Bronchial epithelial cell (primary cell): ENCODE measurements at regions not wholly inside any gene's neighbourhood (a gene's known extent, or its start where the extent isn't known, plus 50 kb on each side); places are given as distances from the start of the nearest gene placed in this dataset.

ENCODE experiments used
- DNase-seq: peaks from one replicate; pipeline ENCODE4 v3.0.0-alpha.2; 2010; ENCODE audit warnings: low read depth
- FAIRE-seq: peaks from 2 replicates; lab custom pipeline; 2011; peaks lifted over from hg19 to GRCh38; lab: Jason Lieb, UNC
- H3K27me3 ChIP-seq: 2 replicates; pipeline ENCODE4 v1.5.1; 2011; ENCODE audit warnings: low read length; ENCODE audit not compliant: control insufficient read depth, insufficient read depth
- H3K36me3 ChIP-seq: 2 replicates; pipeline ENCODE4 v1.5.1; 2011; ENCODE audit warnings: low read length; ENCODE audit not compliant: control insufficient read depth, insufficient read depth
- H3K4me3 ChIP-seq: 2 replicates; pipeline ENCODE4 v1.5.1; 2011; ENCODE audit warnings: mild to moderate bottlenecking, low read depth, low read length, control low read depth
- TF ChIP-seq, protein P1 (sequence below): IDR thresholded peaks from 2 replicates; pipeline ENCODE4 v1.5.1; 2011; ENCODE audit warnings: mild to moderate bottlenecking, moderate library complexity, low read length, control low read depth, inconsistent platforms; ENCODE audit not compliant: insufficient read depth, severe bottlenecking

DNA sequence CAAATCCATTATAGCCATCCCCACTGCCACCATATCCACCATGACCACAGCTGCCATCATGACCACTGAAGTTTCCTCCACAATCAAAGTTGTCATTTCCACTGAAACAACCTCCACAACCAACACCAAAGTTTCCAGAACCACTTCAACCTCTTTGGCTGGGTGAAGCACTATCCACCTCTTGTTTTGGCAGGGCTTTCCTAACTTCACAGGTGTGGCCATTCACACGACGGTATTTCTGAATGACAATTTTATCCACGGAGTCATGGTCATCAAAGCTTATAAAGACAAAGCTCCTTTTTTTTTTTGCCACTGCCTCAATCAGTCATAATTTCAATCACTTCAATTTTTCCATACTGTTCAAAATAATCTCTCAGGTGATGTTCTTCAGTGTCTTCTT is 89.8 kb upstream of the UGP2 start:
- Histone ChIP-seq H3K36me3 (no peaks in the 10 kb centered on the region), H3K27me3 (no peaks in the 10 kb centered on the region), H3K4me3 (no peak overlapping the region)
- TF ChIP-seq, protein P1, sequence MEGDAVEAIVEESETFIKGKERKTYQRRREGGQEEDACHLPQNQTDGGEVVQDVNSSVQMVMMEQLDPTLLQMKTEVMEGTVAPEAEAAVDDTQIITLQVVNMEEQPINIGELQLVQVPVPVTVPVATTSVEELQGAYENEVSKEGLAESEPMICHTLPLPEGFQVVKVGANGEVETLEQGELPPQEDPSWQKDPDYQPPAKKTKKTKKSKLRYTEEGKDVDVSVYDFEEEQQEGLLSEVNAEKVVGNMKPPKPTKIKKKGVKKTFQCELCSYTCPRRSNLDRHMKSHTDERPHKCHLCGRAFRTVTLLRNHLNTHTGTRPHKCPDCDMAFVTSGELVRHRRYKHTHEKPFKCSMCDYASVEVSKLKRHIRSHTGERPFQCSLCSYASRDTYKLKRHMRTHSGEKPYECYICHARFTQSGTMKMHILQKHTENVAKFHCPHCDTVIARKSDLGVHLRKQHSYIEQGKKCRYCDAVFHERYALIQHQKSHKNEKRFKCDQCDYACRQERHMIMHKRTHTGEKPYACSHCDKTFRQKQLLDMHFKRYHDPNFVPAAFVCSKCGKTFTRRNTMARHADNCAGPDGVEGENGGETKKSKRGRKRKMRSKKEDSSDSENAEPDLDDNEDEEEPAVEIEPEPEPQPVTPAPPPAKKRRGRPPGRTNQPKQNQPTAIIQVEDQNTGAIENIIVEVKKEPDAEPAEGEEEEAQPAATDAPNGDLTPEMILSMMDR, result no peak
- DNase-seq (no peak), FAIRE-seq (no peak)

DNA sequence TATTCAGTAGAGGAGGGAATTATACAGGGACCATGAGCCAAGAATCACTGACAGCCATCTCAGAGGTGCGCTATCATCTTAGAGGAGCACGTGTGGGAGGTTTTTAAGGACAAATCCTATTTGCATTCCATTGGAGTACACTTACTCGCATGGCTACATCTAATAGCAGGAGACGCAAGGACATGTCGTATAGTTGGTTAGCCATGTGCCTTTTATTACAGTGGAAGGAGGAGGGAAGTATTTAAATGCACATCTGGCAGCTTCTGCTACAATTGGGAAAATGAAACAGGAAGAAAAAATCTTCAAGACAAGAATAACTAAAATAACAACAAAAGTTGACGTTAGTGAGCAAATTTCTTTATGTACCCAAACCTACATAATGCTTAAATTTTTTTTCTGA is 86.5 kb upstream of the UGP2 start:
- no peaks in the 10 kb centered on the region for H3K27me3 ChIP-seq
- DNase-seq, result no peak
- no peaks in the 10 kb centered on the region for H3K36me3 ChIP-seq
- FAIRE-seq, result no peak
- no peak overlapping the region for H3K4me3 ChIP-seq
- TF ChIP-seq, protein P1, result no peak

DNA sequence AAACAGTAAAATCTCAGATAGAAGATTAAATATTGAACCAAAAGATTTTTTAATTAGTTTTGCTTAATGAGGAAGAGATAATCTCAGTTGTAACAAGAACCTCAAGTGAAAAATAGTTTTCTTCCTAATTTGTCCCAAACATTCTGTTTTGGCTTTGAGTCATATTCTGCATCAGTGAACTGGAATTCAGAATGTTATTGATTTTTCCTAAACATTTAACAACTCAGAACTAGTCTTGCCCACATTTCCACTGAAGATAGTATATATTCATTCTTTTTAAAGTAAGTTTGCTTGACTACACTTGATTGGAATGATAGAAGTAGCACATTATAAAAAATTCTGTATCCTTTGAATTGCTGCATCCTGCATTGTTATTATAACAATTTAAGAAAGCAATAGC is 85.7 kb upstream of the UGP2 start:
- TF ChIP-seq, protein P1, result no peak
- no peak for FAIRE-seq
- Histone ChIP-seq H3K4me3 (no peak overlapping the region), H3K36me3 (no peaks in the 10 kb centered on the region), H3K27me3 (no peaks in the 10 kb centered on the region)
- DNase-seq, result no peak

DNA sequence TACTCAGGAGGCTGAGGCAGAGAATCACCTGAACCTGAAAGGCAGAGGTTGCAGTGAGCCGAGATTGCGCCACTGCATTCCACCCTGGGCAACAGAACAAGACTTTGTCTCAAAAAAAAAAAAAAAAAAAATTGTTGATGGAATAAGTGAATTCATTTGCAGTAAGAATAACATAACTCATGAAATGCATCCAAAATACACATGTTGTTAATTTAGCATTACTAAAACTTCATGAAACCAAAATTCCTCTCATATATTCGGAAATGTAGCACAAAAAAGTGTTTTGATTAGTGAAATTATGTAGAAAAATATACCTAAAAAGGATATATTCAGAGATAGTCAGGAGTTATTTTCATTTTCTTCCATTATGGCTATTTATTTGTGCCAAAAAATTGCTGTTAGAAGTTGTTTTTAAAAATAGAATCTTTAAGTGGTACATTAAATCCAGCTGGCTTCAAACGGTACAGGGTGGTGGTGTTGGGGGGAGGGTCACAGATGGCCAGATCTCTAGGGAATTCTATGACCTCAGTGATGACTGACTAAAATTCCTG is 78.2 kb upstream of the UGP2 start:
- Histone ChIP-seq H3K36me3 (no peaks in the 10 kb centered on the region), H3K27me3 (no peaks in the 10 kb centered on the region), H3K4me3 (no peak overlapping the region)
- TF ChIP-seq, protein P1, result no peak
- FAIRE-seq (no peak), DNase-seq (no peak)

DNA sequence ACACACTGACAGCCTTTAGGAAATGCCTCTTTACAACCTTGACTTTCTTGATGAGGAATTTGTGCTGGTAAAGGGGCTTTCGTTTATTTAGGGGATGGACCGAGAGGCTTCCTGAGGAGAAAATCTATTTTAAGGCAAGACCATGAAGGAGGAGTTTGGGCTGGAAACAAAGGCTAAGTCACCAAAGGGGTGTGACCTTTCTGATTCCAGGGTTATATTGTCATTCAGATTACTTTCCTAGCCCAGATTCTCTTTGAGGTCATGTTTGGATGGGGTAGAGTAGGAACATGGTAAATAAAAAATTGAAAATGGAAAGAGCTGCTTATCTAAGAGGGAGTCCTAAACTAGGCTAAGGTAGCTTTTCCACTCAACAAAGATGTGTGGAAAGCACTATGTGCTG is 77.1 kb upstream of the UGP2 start:
- DNase-seq (no peak), FAIRE-seq (no peak)
- no peaks in the 10 kb centered on the region for H3K36me3 ChIP-seq
- H3K4me3 ChIP-seq, result no peak overlapping the region
- no peaks in the 10 kb centered on the region for H3K27me3 ChIP-seq
- TF ChIP-seq, protein P1, result no peak

DNA sequence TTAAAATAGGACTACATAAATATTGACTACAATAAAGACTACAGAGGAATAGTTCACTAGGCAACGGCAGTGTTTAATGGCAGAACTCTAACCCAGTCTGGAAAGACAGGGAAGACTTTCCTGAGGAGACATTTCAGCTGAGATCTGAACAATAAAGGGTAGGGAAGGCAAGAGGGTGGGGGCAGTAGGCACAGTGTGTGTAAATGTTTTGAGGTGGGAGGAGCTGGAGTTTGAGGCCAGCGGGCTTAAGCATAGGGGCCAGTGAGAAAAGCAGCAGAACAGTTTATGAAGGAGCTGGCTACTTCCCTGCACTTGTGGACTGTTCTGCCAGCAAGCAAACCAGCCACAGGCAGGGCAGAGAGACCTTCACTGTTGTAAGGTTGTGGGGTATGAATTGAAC is 76.6 kb upstream of the UGP2 start:
- H3K27me3 ChIP-seq, result no peaks in the 10 kb centered on the region
- no peak for FAIRE-seq

More for the DNA sequence above, 76.6 kb upstream of the UGP2 start:
- TF ChIP-seq, protein P1, result no peak
- Histone ChIP-seq H3K36me3 (no peaks in the 10 kb centered on the region), H3K4me3 (no peak overlapping the region)
- DNase-seq, result no peak
